ENCODE measurements at regions not wholly inside any gene's neighbourhood (a gene's known extent, or its start where the extent isn't known, plus 50 kb on each side); places are given as distances from the start of the nearest gene placed in this dataset.

- Mint-ChIP-seq H3K36me3 (ENCODE audit: insufficient read depth, unreplicated experiment) (peaks cover 11% of the 10 kb centered on the region), H3K4me3 (ENCODE audit: unreplicated experiment) (no peak overlapping the region), H3K4me1 (ENCODE audit: low read depth, unreplicated experiment) (peaks cover 9% of the 10 kb centered on the region), H3K27me3 (ENCODE audit: insufficient read depth, unreplicated experiment) (no peaks in the 10 kb centered on the region), H3K27ac (ENCODE audit: unreplicated experiment) (no peak overlapping the region), H3K9me3 (ENCODE audit: unreplicated experiment) (no peaks in the 10 kb centered on the region)
- Histone ChIP-seq H3K36me3 (ENCODE audit: control insufficient read depth, insufficient read depth, low read length) (no peaks in the 10 kb centered on the region), H3K4me3 (ENCODE audit: low read depth, low read length) (no peak overlapping the region), H3K4me1 (peaks cover 31% of the 10 kb centered on the region), H3K27me3 (replicated peaks; ENCODE audit: control insufficient read depth, insufficient read depth, low read length) (no peaks in the 10 kb centered on the region), H3K9me3 (no peaks in the 10 kb centered on the region)
- no peak for TF ChIP-seq CTCF (IDR thresholded peaks at IDR 0.05; ENCODE audit: insufficient read depth in 1 of 2, low read depth in 1 of 2, low read length in 1 of 2, severe bottlenecking in 1 of 2, unreplicated experiment in 1 of 2)
- no peak for DNase-seq
- no TSS peak for BruUV-seq (replicated peaks)
- intact Hi-C loops (cut with micrococcal nuclease; ENCODE audit: unreplicated experiment), result loop anchor here (5.0 kb wide), 4 partner anchors 200 to 855 kb away; partner anchors contain the start of genes KPNA4, NMD3 and PPM1L
- POLR2A ChIA-PET, result interaction anchor here (1.2 kb wide), 1 partner anchor 200 kb away, joined by 4 read pairs; no protein-coding TSS in a partner anchor
- CTCF ChIA-PET, result interaction anchor here (0.9 kb wide), 1 partner anchor 51 kb away, joined by 4 read pairs; the partner anchor contains the start of gene SPTSSB
Observed at GRCh38 chr3:161422171-161422700, 50.9 kb upstream of the SPTSSB start.
